ENCODE measurements at regions not wholly inside any gene's neighbourhood (a gene's known extent, or its start where the extent isn't known, plus 50 kb on each side); places are given as distances from the start of the nearest gene placed in this dataset.

GRCh38 chr2:19812166-19812565 lies 89.6 kb downstream of the TTC32 start:
- ChIA-PET CTCF (no interaction called here), POLR2A (interaction anchor here (0.9 kb wide), 1 partner anchor 635 kb away, joined by 6 read pairs; the partner anchor contains the start of gene RHOB)
- TF ChIP-seq CTCF (IDR thresholded peaks at IDR 0.05; ENCODE audit: control extremely low read depth, extremely low read depth, low read depth, missing control alignments) = no peak
- no peak for DNase-seq (ENCODE audit: extremely low spot score)

- POLR2A ChIA-PET = no interaction called here
- CTCF ChIA-PET = no interaction called here
- TF ChIP-seq CTCF (IDR thresholded peaks at IDR 0.05; ENCODE audit: control extremely low read depth, extremely low read depth, low read depth, missing control alignments) = no peak
- DNase-seq (ENCODE audit: extremely low spot score) = no peak
These were observed 90.6 kb downstream of the TTC32 start for GRCh38 chr2:19811186-19811585.

GRCh38 chr2:19810637-19811036 lies 91.1 kb downstream of the TTC32 start:
- ChIA-PET CTCF (no interaction called here), POLR2A (no interaction called here)
- TF ChIP-seq CTCF (IDR thresholded peaks at IDR 0.05; ENCODE audit: control extremely low read depth, extremely low read depth, low read depth, missing control alignments) = no peak
- no peak for DNase-seq (ENCODE audit: extremely low spot score)

- CTCF ChIA-PET = interaction anchor here (1.4 kb wide), 1 partner anchor 13 kb away, joined by 3 read pairs; no protein-coding TSS in a partner anchor
These were observed 91.6 kb downstream of the TTC32 start for GRCh38 chr2:19810148-19810547.

GRCh38 chr2:19809206-19809605 lies 92.6 kb downstream of the TTC32 start:
- POLR2A ChIA-PET = no interaction called here
- TF ChIP-seq CTCF (IDR thresholded peaks at IDR 0.05; ENCODE audit: control extremely low read depth, extremely low read depth, low read depth, missing control alignments) = no peak
- no peak for DNase-seq (ENCODE audit: extremely low spot score)
- CTCF ChIA-PET = interaction anchor here (1.4 kb wide), 1 partner anchor 12 kb away, joined by 3 read pairs; no protein-coding TSS in a partner anchor

More at GRCh38 chr2:19810148-19810547, 91.6 kb downstream of the TTC32 start:
- no peak for DNase-seq (ENCODE audit: extremely low spot score)
- POLR2A ChIA-PET = no interaction called here
- TF ChIP-seq CTCF (IDR thresholded peaks at IDR 0.05; ENCODE audit: control extremely low read depth, extremely low read depth, low read depth, missing control alignments) = no peak

GRCh38 chr2:19807866-19808265 lies 93.9 kb downstream of the TTC32 start:
- no peak for DNase-seq (ENCODE audit: extremely low spot score)
- ChIA-PET POLR2A (no interaction called here), CTCF (no interaction called here)
- TF ChIP-seq CTCF (IDR thresholded peaks at IDR 0.05; ENCODE audit: control extremely low read depth, extremely low read depth, low read depth, missing control alignments) = no peak

GRCh38 chr2:19807346-19807745 lies 94.4 kb downstream of the TTC32 start:
- DNase-seq (ENCODE audit: extremely low spot score) = no peak
- TF ChIP-seq CTCF (IDR thresholded peaks at IDR 0.05; ENCODE audit: control extremely low read depth, extremely low read depth, low read depth, missing control alignments) = no peak
- ChIA-PET POLR2A (no interaction called here), CTCF (interaction anchor here (1.1 kb wide), 1 partner anchor 23 kb away, joined by 3 read pairs; no protein-coding TSS in a partner anchor)

All from GM10248 (cell line).